ENCODE measurements at regions not wholly inside any gene's neighbourhood (a gene's known extent, or its start where the extent isn't known, plus 50 kb on each side); places are given as distances from the start of the nearest gene placed in this dataset.
"Not testable (repeated sequence)": the region's sequence is repeated elsewhere in the genome, so short reads cannot be mapped to it uniquely, and the experiment has no call there.

DNA sequence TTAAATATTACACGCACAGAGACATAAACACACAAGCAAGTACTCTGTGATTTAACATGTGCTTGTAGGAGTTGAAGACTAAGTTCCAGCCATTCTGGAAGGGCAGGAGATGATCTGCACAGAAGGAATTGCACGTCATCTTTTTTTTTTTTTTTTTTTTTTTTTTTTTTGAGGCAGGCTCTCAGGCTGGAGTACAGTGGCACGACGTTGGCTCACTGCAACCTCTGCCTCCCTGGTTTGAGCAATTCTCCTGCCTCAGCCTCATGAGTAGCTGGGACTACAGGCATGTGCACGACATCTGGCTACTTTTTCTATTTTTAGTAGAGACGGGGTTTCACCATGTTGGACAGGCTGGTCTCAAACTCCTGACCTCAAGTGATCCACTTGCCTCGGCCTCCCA is 63.2 kb upstream of the MID1 start:
- TF ChIP-seq POLR2AphosphoS5, POLR2A (IDR thresholded peaks at IDR 0.05; ENCODE audit: low read depth, low read length): not testable (repeated sequence)
